Effector memory CD8-positive, alpha-beta T cell (primary cell): ENCODE measurements at regions not wholly inside any gene's neighbourhood (a gene's known extent, or its start where the extent isn't known, plus 50 kb on each side); places are given as distances from the start of the nearest gene placed in this dataset.
A peak's percentile ranks its signal among the peaks of the same experiment; 100 is the strongest.
"Not testable (repeated sequence)": the region's sequence is repeated elsewhere in the genome, so short reads cannot be mapped to it uniquely, and the experiment has no call there.

ENCODE experiments used
- ATAC-seq: fragments of 150-1000 bp; cut with Tn5 transposase; replicated peaks from 2 replicates; pipeline ENCODE4 v1.10.0; 2021; ENCODE audit warnings: mild to moderate bottlenecking, moderate library complexity
- DNase-seq, 3 experiments: peaks; one replicate each; pipeline ENCODE4 v3.0.0; 2021
- H3K27ac Mint-ChIP-seq, 2 donors: one replicate each; pipeline ENCODE4 v1.8.0; 2022; ENCODE audit warnings: mild to moderate bottlenecking in 2 of 2, mixed read lengths in 2 of 2, moderate library complexity in 2 of 2
- H3K27me3 Mint-ChIP-seq, 2 donors: one replicate each; pipeline ENCODE4 v1.8.0; 2022; ENCODE audit warnings: mixed read lengths in 2 of 2
- H3K36me3 Mint-ChIP-seq: one replicate; pipeline ENCODE4 v1.8.0; 2022; ENCODE audit warnings: mild to moderate bottlenecking, moderate library complexity, mixed read lengths; ENCODE audit not compliant: insufficient read depth
- H3K4me1 Mint-ChIP-seq, 2 donors: one replicate each; pipeline ENCODE4 v1.8.0; 2022; ENCODE audit warnings: low read depth in 2 of 2, mixed read lengths in 2 of 2
- H3K4me3 Mint-ChIP-seq, 2 donors: one replicate each; pipeline ENCODE4 v1.8.0; 2022; ENCODE audit warnings: mild to moderate bottlenecking in 2 of 2, mixed read lengths in 2 of 2, moderate library complexity in 2 of 2
- H3K9me3 Mint-ChIP-seq, 2 donors: one replicate each; pipeline ENCODE4 v1.8.0; 2022; ENCODE audit warnings: mixed read lengths in 2 of 2

DNA sequence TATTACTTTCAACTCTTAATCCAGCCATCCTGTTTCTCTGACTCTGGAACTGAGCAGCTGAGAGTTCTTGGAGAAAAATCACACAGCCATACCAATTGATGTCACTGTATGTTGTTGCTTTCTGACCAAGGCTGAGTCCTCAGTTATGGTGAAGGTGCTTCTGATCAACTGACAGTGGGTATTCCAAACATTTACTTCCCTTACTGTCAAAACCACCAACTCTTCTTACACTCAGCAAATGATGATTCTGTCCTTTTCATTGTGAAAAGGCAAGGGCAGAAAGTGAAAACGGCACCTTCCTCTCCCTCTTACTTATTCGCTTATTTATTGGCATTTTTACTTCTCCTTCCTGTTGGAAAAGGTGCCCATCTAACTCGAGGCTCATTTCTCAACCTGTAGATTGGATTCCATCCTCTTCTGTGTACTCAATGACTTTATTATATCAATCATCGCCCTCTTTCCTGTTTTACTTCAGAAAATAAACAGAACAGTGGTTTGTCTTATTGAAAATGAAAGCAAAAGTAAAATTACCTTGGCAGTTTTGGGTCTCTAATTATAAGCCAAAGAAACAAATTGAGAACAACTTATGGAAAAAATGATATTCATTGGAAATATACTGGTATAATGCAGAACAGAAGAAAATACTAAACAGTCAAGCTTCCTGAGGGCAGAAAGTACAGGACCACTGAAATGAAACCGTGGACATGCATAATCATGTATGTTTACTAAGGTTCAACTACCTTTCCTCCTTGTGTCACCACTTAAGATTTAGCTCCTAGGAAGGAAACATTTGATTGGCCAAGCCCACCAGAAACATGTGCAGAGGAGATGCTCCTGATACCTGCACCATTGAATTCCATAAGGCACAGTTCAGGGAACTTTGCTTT is 104.5 kb upstream of the CHD1 start:
- ATAC-seq (peak; percentile 44), DNase-seq (peak in 1 of 3 experiments; percentile 9)
- H3K4me3 Mint-ChIP-seq: peak overlapping the region; percentile 72 to 90
- H3K36me3 Mint-ChIP-seq: no peaks in the 10 kb centered on the region
- H3K27me3 Mint-ChIP-seq: no peaks in the 10 kb centered on the region
- H3K4me1 Mint-ChIP-seq: peaks cover 37 to 49% of the 10 kb centered on the region in 2 donors
- H3K27ac Mint-ChIP-seq: peak overlapping the region; percentile 96 to 99
- H3K9me3 Mint-ChIP-seq: peaks cover under 1 to 8% of the 10 kb centered on the region in 2 donors

DNA sequence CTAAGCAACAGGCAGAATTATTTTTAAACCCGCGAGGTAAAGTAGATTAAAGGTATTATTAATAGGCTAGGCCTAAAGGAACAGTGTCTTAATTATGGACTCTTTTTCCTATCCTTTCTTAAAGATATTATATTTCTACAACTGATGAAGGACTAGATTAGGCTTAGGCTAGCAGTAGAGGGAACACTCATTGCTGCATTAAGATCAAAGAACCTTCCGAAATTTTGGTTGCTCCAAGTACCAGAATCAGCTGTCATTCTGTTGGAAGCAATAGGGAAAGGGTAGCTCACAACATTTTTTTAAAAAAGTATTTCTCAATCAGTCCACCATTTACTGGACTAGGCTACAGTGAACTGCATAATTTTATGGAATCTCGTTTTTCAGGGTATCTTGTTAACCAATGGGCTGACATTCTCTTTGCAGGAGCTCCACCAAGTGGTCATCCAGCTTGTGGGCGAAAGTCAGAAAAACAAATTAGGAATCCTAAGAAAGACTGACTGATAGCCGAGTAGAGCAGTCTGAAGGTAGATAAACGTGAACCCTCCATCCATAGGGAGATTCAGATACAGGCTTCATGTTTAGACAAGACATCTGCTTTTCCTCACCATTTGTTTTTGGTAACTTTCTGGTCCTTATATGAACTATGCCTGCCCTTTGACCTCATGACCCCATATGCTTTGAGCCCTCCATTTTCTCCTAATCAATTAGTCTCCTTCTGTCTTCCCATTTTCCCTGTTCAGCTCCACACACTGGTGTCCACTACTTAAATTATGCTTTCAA is 103.6 kb upstream of the CHD1 start:
- ATAC-seq: no peak
- H3K36me3 Mint-ChIP-seq: no peaks in the 10 kb centered on the region
- peaks cover 30 to 48% of the 10 kb centered on the region in 2 donors for H3K4me1 Mint-ChIP-seq
- H3K27me3 Mint-ChIP-seq: no peaks in the 10 kb centered on the region
- peak overlapping the region; percentile 96 to 99 for H3K27ac Mint-ChIP-seq
- H3K4me3 Mint-ChIP-seq: peak overlapping the region; percentile 72 to 90
- DNase-seq: no peak
- H3K9me3 Mint-ChIP-seq: peaks cover 0 to 7% of the 10 kb centered on the region in 2 donors

DNA sequence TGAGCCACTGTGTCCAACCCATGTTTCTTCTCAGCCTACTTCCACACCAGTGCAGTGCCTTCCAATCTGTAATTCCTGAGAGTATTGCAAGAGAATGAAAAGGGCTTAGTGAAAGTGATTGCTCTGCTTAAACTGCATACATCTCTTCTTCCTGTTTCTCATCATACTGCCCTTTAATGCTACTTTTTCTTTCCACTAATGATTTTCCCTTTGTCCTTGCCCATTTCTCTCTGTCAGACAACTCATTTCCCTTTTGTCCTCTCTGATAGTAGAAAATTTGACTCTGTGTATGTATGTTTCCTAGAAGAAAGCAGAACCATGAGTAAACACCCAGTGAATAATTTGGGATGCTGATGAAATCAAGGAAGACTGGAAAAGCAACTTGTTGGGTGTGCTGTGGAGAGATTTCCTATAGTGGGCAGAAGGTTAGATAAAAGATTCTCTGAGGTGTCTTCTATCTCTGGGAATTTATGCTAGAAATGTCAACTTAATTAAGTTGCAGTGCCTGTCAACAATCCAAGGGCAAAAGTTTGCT is 102.2 kb upstream of the CHD1 start:
- peaks cover 0 to 7% of the 10 kb centered on the region in 2 donors for H3K9me3 Mint-ChIP-seq
- no peak overlapping the region for H3K4me3 Mint-ChIP-seq
- peak overlapping the region in 1 of 2 donors; percentile 1 for H3K27ac Mint-ChIP-seq
- H3K4me1 Mint-ChIP-seq: peaks cover 29 to 46% of the 10 kb centered on the region in 2 donors
- ATAC-seq: no peak
- no peaks in the 10 kb centered on the region for H3K36me3 Mint-ChIP-seq
- DNase-seq: no peak
- no peaks in the 10 kb centered on the region for H3K27me3 Mint-ChIP-seq

DNA sequence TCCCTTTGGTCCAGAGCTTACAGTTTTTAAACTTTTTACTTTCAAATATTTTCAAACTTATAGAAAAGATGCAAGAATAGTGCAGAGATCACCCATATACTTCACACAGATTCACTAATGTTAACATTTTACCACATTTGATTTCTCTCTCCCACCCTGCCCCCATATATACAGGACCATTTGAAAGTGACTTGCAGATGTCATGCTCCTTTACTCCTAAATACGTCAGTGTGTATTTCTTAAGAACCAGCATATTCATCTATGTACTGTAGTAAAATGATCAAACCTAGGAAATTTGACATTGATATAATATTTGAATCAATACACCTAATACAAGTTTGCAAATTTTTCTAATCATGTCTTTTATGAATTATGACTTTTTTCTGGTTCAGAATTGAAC is 100.4 kb upstream of the CHD1 start:
- Mint-ChIP-seq H3K9me3 (peaks cover 0 to 4% of the 10 kb centered on the region in 2 donors), H3K4me1 (peaks cover 23 to 41% of the 10 kb centered on the region in 2 donors), H3K27ac (no peak overlapping the region), H3K4me3 (no peak overlapping the region), H3K27me3 (no peaks in the 10 kb centered on the region), H3K36me3 (no peaks in the 10 kb centered on the region)
- DNase-seq: no peak
- ATAC-seq: no peak

DNA sequence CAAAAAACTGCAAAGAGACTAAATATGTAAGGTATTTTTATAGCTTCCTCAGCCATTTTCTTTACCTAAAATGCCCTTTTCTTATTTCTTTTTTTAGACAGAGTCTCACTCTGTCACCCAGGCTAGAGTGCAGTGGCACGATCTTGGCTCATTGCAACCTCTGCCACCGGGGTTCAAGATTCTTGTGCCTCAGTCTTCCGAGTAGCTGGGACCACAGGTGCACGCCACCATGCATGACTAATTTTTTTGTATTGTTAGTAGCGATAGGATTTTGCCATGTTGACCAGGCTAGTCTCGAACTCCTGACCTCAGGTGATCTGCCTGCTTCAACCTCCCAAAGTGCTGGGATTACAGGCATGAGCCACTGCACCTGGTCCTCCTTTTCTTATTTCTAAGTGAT is 99.4 kb upstream of the CHD1 start:
- H3K36me3 Mint-ChIP-seq, ATAC-seq, DNase-seq, H3K9me3 Mint-ChIP-seq, H3K27me3 Mint-ChIP-seq, H3K27ac Mint-ChIP-seq: not testable (repeated sequence)
- Mint-ChIP-seq H3K4me1 (peaks cover 17 to 33% of the 10 kb centered on the region in 2 donors), H3K4me3 (peak overlapping the region in 1 of 2 donors; percentile 8)

DNA sequence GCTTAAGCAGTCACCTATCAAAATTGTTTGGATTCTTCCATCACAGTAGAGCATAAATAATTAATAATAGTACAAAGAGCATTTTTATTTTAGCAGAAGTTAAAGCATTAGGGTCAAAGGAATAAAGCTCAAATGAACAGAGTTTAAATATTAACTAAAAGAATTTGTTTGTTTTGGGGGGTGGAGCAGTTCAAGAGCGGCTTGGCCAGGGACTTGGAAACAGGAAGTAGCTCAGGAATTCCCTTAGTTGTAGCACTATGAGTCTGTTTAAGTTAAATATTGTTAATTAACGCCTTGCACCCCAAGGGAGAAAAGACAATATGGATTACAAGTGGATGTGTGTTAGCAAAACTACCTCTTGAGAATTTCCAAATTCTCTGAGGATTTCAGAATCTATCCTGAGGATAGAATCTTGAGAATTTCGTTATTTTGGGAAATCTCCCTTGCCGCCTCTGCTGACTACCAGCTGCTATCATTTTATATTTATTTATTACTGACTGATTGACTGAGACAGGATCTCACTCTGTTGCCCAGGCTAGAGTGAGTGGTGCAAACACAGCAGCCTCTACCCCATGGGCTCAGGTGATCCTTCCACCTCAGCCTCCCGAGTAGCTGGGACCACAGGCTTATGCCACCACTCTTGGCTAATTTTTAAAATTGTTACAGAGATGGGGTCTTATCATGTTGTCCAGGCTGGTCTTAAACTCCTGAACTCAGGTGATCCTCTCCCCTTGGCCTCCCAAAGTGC is 96.7 kb upstream of the CHD1 start:
- Mint-ChIP-seq H3K36me3 (no peaks in the 10 kb centered on the region), H3K27ac (no peak overlapping the region), H3K4me1 (peaks cover 8 to 21% of the 10 kb centered on the region in 2 donors), H3K9me3 (no peaks in the 10 kb centered on the region), H3K4me3 (no peak overlapping the region), H3K27me3 (no peaks in the 10 kb centered on the region)
- DNase-seq (no peak), ATAC-seq (no peak)

DNA sequence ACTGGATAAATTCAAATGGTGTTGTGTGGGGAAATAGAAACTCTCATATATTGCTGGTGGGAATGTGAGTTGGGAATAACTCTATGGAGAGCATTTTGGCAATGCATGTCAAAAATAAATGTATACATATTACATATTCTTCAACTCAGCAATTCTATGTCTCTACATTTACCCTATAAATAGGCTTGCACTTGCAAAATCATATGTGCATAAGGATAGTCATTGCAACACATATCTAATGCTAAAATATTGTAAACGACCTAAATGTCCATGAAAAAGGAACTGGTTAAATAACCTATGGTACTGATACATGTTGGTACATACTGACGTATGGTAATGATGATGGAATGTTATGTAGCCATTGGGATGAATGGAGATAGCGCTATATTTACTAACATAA is 94.5 kb upstream of the CHD1 start:
- no peak for ATAC-seq
- no peaks in the 10 kb centered on the region for H3K36me3 Mint-ChIP-seq
- no peaks in the 10 kb centered on the region for H3K9me3 Mint-ChIP-seq
- no peak overlapping the region for H3K4me3 Mint-ChIP-seq
- peaks cover 11 to 22% of the 10 kb centered on the region in 2 donors for H3K4me1 Mint-ChIP-seq
- no peaks in the 10 kb centered on the region for H3K27me3 Mint-ChIP-seq
- no peak overlapping the region for H3K27ac Mint-ChIP-seq
- DNase-seq: no peak

DNA sequence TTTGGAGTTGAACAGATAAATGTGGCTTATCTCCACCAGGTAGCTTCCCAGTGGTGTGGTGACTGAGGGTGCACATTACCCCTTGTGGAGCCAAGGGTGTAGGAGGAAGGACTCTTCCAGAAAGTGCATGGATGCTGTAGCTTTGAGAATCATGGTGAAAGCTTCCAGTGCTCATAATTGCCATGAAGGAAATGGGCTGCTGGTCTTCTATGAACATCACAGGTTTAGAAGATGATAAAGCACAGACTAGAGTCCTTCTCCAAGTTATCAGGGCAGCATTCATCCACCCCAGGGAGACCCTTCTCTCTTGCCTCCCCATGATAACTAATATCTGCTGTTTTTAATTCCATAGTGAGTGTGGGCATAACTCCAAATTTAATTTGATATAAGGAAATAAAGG is 93.4 kb upstream of the CHD1 start:
- Mint-ChIP-seq H3K9me3 (no peaks in the 10 kb centered on the region), H3K27ac (no peak overlapping the region), H3K4me1 (peaks cover 7 to 15% of the 10 kb centered on the region in 2 donors), H3K36me3 (no peaks in the 10 kb centered on the region), H3K27me3 (no peaks in the 10 kb centered on the region), H3K4me3 (no peak overlapping the region)
- no peak for DNase-seq
- ATAC-seq: no peak

DNA sequence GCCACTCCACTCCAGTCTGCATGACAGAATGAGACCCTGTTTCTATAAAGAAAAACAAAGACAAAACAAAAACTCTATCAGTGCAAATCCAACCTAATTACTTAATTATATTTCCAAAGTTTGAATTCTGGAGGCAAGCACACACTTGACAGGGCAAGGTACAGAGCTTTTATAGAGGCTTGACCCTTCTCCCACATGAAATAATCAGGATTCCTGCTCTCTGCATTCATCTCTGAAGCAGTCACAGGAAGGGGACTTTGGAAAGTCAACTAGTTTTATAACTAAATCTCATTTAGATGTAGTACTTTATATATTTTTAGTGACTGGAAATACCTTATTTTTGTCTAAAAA is 91.9 kb upstream of the CHD1 start:
- no peak overlapping the region for H3K4me3 Mint-ChIP-seq
- ATAC-seq: no peak
- H3K4me1 Mint-ChIP-seq: peaks cover 3 to 5% of the 10 kb centered on the region in 2 donors
- DNase-seq: no peak
- H3K27ac Mint-ChIP-seq: no peak overlapping the region
- no peaks in the 10 kb centered on the region for H3K27me3 Mint-ChIP-seq
- no peaks in the 10 kb centered on the region for H3K9me3 Mint-ChIP-seq
- H3K36me3 Mint-ChIP-seq: no peaks in the 10 kb centered on the region

DNA sequence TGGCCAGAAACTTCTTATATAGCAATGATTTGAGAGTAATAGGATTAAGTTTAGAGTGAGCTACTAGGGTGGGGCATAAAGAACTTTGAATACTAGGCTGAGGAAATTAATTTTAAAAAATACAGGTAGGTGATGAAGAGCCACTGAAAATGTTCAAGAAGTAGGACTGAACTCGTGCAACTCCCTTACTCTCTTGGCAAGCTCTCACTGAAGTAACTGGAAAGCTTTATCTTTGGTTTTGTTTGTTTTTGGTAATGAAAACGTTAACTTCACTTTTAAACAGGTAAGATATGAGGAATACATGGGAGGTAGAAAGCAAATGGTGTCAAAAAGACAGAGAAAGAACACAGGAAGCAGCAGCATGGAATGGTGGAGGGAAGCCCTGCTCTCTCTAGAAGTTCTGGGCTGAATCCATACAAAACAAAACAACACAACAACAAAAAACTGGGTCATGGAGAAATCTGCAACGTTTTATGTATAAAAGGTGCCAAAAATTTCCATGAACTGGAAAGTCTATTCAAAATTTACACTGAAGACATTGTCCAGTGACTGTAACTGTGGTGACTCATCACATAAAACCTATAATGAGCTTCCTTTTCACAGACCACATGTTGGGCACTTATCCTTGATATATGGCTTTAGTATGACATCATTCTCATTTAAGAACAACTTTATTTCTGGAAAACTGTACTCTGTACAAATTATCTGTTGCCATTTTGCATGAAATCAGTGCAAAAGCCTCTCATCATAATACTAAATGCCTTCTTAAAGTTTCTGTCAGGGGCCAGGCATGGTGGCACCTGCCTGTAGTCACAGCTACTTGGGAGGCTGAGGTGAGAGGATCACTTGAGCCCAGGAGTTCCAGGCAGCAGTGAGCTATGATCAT is 91.2 kb upstream of the CHD1 start:
- H3K36me3 Mint-ChIP-seq: no peaks in the 10 kb centered on the region
- ATAC-seq (no peak), DNase-seq (no peak)
- H3K4me1 Mint-ChIP-seq: peaks cover 3 to 5% of the 10 kb centered on the region in 2 donors
- H3K9me3 Mint-ChIP-seq: no peaks in the 10 kb centered on the region
- H3K27ac Mint-ChIP-seq: peak overlapping the region in 1 of 2 donors; percentile 31
- H3K27me3 Mint-ChIP-seq: no peaks in the 10 kb centered on the region
- no peak overlapping the region for H3K4me3 Mint-ChIP-seq

DNA sequence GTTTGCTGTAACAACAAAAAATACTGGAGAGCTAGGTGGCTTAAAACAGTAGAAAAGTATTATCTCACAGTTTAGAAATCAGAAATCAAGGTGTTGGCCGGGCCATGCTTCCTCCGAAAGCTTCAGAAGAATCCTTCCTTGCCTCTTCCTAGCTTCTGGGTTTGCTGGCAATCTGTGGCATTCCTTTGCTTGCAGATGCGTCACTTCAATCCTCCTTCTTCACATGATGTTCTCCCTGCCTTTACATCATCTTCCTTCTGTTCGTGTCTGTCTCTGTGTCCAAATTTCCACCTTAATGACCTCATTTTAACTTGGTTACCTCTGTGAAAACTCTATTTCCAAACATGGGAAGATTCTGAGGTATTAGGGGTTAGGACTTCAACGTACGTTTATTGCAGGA is 90.4 kb upstream of the CHD1 start:
- no peak for ATAC-seq
- no peak overlapping the region for H3K4me3 Mint-ChIP-seq

DNA sequence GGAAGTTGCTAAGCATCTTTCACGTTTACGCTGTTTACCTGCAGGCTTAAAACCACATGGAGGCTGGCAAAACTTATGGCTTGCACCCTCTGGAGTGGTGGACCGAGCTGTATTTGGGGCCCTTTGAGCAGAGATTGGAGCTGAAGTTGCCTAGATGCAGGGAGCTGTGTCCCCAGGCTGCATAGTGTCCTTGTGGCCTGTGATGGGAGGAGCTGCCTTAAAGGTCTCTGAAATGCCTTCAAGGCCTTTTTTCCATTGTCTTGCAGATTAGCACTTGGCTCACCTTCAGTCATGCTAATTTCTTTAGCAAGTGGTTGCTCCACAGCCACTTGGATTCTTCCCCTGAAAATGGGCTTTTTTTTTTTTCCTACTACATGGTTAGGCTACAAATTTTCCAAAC is 81.5 kb upstream of the CHD1 start:
- no peak for DNase-seq
- Mint-ChIP-seq H3K9me3 (peaks cover 0 to 10% of the 10 kb centered on the region in 2 donors), H3K36me3 (no peaks in the 10 kb centered on the region), H3K4me3 (no peak overlapping the region), H3K4me1 (peaks cover 0 to 3% of the 10 kb centered on the region in 2 donors), H3K27ac (no peak overlapping the region), H3K27me3 (no peaks in the 10 kb centered on the region)
- no peak for ATAC-seq

More for the DNA sequence above, 90.4 kb upstream of the CHD1 start:
- DNase-seq: no peak
- Mint-ChIP-seq H3K9me3 (no peaks in the 10 kb centered on the region), H3K27ac (peak overlapping the region in 1 of 2 donors; percentile 68), H3K27me3 (no peaks in the 10 kb centered on the region), H3K4me1 (peaks cover 3 to 5% of the 10 kb centered on the region in 2 donors), H3K36me3 (no peaks in the 10 kb centered on the region)
